ENCODE measurements at regions not wholly inside any gene's neighbourhood (a gene's known extent, or its start where the extent isn't known, plus 50 kb on each side); places are given as distances from the start of the nearest gene placed in this dataset.

- no peak for DNase-seq (ENCODE audit: low spot score)
- no peak overlapping the region for H3K27ac ChIP-seq (ENCODE audit: poor library complexity, severe bottlenecking)
- TF ChIP-seq, protein P1, sequence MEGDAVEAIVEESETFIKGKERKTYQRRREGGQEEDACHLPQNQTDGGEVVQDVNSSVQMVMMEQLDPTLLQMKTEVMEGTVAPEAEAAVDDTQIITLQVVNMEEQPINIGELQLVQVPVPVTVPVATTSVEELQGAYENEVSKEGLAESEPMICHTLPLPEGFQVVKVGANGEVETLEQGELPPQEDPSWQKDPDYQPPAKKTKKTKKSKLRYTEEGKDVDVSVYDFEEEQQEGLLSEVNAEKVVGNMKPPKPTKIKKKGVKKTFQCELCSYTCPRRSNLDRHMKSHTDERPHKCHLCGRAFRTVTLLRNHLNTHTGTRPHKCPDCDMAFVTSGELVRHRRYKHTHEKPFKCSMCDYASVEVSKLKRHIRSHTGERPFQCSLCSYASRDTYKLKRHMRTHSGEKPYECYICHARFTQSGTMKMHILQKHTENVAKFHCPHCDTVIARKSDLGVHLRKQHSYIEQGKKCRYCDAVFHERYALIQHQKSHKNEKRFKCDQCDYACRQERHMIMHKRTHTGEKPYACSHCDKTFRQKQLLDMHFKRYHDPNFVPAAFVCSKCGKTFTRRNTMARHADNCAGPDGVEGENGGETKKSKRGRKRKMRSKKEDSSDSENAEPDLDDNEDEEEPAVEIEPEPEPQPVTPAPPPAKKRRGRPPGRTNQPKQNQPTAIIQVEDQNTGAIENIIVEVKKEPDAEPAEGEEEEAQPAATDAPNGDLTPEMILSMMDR (IDR thresholded peaks at IDR 0.05; ENCODE audit: poor library complexity, severe bottlenecking): no peak
- H3K27me3 ChIP-seq (ENCODE audit: insufficient read depth, poor library complexity, severe bottlenecking): no peaks in the 10 kb centered on the region
- ATAC-seq (ENCODE audit: low read depth): peak; percentile 62
- H3K9me3 ChIP-seq (ENCODE audit: severe bottlenecking): no peaks in the 10 kb centered on the region
- H3K4me3 ChIP-seq (ENCODE audit: severe bottlenecking): no peak overlapping the region
- H3K36me3 ChIP-seq (ENCODE audit: low read depth): no peaks in the 10 kb centered on the region
- H3K4me1 ChIP-seq (ENCODE audit: insufficient read depth, poor library complexity, severe bottlenecking): no peaks in the 10 kb centered on the region
Measured at GRCh38 chr16:6160303-6160702, 1062.7 kb upstream of the EEF2KMT start.

DNA sequence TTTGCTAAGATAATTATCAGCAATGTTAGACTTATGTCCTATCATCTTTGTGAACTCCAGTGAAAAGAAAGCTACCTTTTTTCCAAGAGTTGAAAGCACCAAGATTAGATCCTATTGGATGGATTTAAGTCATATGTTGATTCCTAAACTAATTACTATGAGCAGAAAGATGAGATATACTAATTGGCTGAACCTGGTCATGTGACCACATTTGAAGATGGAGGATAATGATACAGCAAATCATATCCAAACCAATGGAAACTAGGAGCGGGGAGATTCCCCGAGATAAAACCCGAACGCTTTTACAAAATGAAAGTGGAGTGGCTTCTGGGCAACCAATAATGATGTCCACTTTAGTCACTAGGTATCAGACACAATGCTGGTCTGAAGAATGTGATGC lies 1060.2 kb upstream of the EEF2KMT start:
- ATAC-seq (ENCODE audit: low read depth): no peak

GRCh38 chr16:6155271-6155670 lies 1057.7 kb upstream of the EEF2KMT start:
- no peak for DNase-seq (ENCODE audit: low spot score)
- TF ChIP-seq, protein P1 (IDR thresholded peaks at IDR 0.05; ENCODE audit: poor library complexity, severe bottlenecking): no peak
- Histone ChIP-seq H3K27ac (ENCODE audit: poor library complexity, severe bottlenecking) (no peak overlapping the region), H3K9me3 (ENCODE audit: severe bottlenecking) (no peaks in the 10 kb centered on the region), H3K4me3 (ENCODE audit: severe bottlenecking) (no peak overlapping the region), H3K4me1 (ENCODE audit: insufficient read depth, poor library complexity, severe bottlenecking) (no peaks in the 10 kb centered on the region), H3K27me3 (ENCODE audit: insufficient read depth, poor library complexity, severe bottlenecking) (no peaks in the 10 kb centered on the region), H3K36me3 (ENCODE audit: low read depth) (no peaks in the 10 kb centered on the region)
- no peak for ATAC-seq (ENCODE audit: low read depth)

More for the DNA sequence above, 1060.2 kb upstream of the EEF2KMT start:
- Histone ChIP-seq H3K27ac (ENCODE audit: poor library complexity, severe bottlenecking) (no peak overlapping the region), H3K9me3 (ENCODE audit: severe bottlenecking) (no peaks in the 10 kb centered on the region), H3K36me3 (ENCODE audit: low read depth) (no peaks in the 10 kb centered on the region), H3K27me3 (ENCODE audit: insufficient read depth, poor library complexity, severe bottlenecking) (no peaks in the 10 kb centered on the region), H3K4me1 (ENCODE audit: insufficient read depth, poor library complexity, severe bottlenecking) (no peaks in the 10 kb centered on the region), H3K4me3 (ENCODE audit: severe bottlenecking) (no peak overlapping the region)
- TF ChIP-seq, protein P1 (IDR thresholded peaks at IDR 0.05; ENCODE audit: poor library complexity, severe bottlenecking): no peak
- DNase-seq (ENCODE audit: low spot score): no peak

DNA sequence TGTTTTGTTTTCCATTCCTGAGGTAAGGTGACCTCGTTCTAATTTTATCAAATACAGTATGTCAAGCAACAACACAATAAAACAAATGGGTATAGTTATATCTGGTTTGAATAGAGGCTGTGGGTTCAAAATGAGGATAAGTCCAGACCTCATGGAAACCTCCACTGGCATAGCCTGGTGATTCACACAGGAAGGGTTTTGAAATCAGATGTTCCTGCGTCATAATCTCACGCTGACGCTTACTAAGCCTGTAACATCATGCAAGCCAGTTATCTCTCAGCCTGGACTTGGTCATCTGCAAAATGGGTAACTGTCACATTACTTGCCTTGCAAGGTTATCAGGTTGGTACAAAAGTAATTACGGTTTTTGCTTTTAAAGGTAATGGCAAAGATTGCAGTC lies 1056.3 kb upstream of the EEF2KMT start:
- no peak overlapping the region for H3K4me3 ChIP-seq (ENCODE audit: severe bottlenecking)
- DNase-seq (ENCODE audit: low spot score): no peak
- TF ChIP-seq, protein P1 (IDR thresholded peaks at IDR 0.05; ENCODE audit: poor library complexity, severe bottlenecking): no peak
- no peaks in the 10 kb centered on the region for H3K27me3 ChIP-seq (ENCODE audit: insufficient read depth, poor library complexity, severe bottlenecking)
- H3K4me1 ChIP-seq (ENCODE audit: insufficient read depth, poor library complexity, severe bottlenecking): no peaks in the 10 kb centered on the region
- H3K9me3 ChIP-seq (ENCODE audit: severe bottlenecking): no peaks in the 10 kb centered on the region
- ATAC-seq (ENCODE audit: low read depth): no peak
- H3K27ac ChIP-seq (ENCODE audit: poor library complexity, severe bottlenecking): no peak overlapping the region
- no peaks in the 10 kb centered on the region for H3K36me3 ChIP-seq (ENCODE audit: low read depth)

GRCh38 chr16:6149031-6149430 lies 1051.4 kb upstream of the EEF2KMT start:
- H3K36me3 ChIP-seq (ENCODE audit: low read depth): no peaks in the 10 kb centered on the region

More at GRCh38 chr16:6149031-6149430, 1051.4 kb upstream of the EEF2KMT start:
- ATAC-seq (ENCODE audit: low read depth) (no peak), DNase-seq (ENCODE audit: low spot score) (no peak)
- Histone ChIP-seq H3K4me1 (ENCODE audit: insufficient read depth, poor library complexity, severe bottlenecking) (no peaks in the 10 kb centered on the region), H3K9me3 (ENCODE audit: severe bottlenecking) (peaks cover 3% of the 10 kb centered on the region), H3K27me3 (ENCODE audit: insufficient read depth, poor library complexity, severe bottlenecking) (no peaks in the 10 kb centered on the region), H3K4me3 (ENCODE audit: severe bottlenecking) (no peak overlapping the region), H3K27ac (ENCODE audit: poor library complexity, severe bottlenecking) (no peak overlapping the region)
- TF ChIP-seq, protein P1 (IDR thresholded peaks at IDR 0.05; ENCODE audit: poor library complexity, severe bottlenecking): no peak
